GM19239 (cell line): ENCODE measurements at regions not wholly inside any gene's neighbourhood (a gene's known extent, or its start where the extent isn't known, plus 50 kb on each side); places are given as distances from the start of the nearest gene placed in this dataset.

ENCODE experiments used
- DNase-seq: peaks from one replicate; pipeline ENCODE4 v3.0.0; 2011; ENCODE audit warnings: low spot score; ENCODE audit not compliant: insufficient read length
- FAIRE-seq: peaks from 2 replicates; lab custom pipeline; 2011; peaks lifted over from hg19 to GRCh38; lab: Jason Lieb, UNC

GRCh38 chr6:164164876-164165275 is 750.4 kb downstream of the QKI start:
- no peak for FAIRE-seq
- no peak for DNase-seq

GRCh38 chr6:164163239-164163638 is 748.7 kb downstream of the QKI start:
- no peak for DNase-seq

GRCh38 chr6:164159061-164159460 is 744.5 kb downstream of the QKI start:
- no peak for DNase-seq
- FAIRE-seq: no peak

More at GRCh38 chr6:164163239-164163638, 748.7 kb downstream of the QKI start:
- no peak for FAIRE-seq

- FAIRE-seq (no peak), DNase-seq (no peak)
Observed at GRCh38 chr6:164154588-164154987, 740.1 kb downstream of the QKI start.

GRCh38 chr6:164152611-164153010 is 738.1 kb downstream of the QKI start:
- FAIRE-seq (no peak), DNase-seq (no peak)

- DNase-seq: no peak
- FAIRE-seq: no peak
Observed at GRCh38 chr6:164151161-164152120, 736.9 kb downstream of the QKI start.

- DNase-seq (no peak), FAIRE-seq (no peak)
Observed at GRCh38 chr6:164150232-164150631, 735.7 kb downstream of the QKI start.

- DNase-seq (no peak), FAIRE-seq (no peak)
Observed at GRCh38 chr6:164148788-164149187, 734.3 kb downstream of the QKI start.

DNA sequence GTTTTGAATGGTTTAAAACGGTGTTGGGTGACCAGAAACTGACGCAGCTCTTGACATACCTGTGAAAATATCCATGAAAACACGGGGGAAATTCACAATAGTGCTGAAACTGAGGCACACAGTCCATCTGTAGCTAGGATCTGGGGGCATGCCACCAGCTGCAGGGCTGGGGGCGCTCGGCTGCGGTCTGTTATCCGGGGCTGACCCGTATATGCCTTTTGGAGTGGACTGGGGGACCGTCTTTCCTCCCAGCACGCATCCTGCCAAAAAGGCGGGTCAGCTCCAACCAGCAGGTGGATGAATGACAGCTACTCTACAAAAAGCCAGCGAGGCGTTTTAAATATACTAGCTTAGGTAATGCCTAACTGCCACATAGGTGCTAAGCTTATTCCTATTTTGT is 729.8 kb downstream of the QKI start:
- FAIRE-seq (no peak), DNase-seq (no peak)

GRCh38 chr6:164142322-164142721 is 727.8 kb downstream of the QKI start:
- FAIRE-seq: no peak
- no peak for DNase-seq

- no peak for FAIRE-seq
Observed at GRCh38 chr6:164135511-164136132, 721.1 kb downstream of the QKI start.

GRCh38 chr6:164133095-164133494 is 718.6 kb downstream of the QKI start:
- FAIRE-seq (no peak), DNase-seq (no peak)

More at GRCh38 chr6:164135511-164136132, 721.1 kb downstream of the QKI start:
- no peak for DNase-seq

DNA sequence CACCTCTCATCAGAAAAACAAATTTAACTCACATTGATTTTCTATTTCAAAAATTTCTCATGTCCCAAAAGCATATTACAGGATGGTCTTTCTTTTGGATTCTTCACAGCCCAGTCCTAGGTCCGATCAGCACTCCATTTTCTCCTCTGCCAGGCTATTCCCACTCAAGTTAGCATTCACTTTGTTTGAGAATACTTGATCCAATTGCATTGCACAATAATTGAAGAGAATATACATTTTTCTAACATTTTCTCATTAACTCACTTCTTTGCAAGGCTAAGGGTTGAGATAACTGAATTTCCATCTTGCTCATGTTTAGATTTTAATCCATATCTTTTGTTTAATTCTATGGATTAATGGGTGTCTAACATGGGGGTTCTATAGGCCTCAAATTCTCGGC is 716.1 kb downstream of the QKI start:
- FAIRE-seq: no peak
- no peak for DNase-seq

DNA sequence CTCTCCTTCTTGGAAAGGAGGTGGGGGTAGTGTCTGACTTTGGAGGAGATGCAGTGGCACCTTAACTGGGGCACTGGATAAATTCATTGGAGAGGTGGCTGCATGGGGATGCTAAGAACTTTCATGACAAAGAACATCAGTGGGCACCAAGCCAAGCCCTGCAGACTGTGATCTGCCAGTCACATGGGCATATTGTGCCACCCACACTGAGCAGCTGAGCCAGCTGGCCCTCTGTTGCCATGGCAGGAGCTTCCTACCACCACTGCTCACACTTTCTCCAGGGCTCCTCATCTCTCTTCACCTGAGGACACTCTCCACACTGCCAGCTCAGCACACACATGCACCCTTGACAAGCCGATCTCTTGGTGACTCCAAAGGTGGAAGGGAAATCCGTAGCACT is 715.6 kb downstream of the QKI start:
- FAIRE-seq (no peak), DNase-seq (no peak)

DNA sequence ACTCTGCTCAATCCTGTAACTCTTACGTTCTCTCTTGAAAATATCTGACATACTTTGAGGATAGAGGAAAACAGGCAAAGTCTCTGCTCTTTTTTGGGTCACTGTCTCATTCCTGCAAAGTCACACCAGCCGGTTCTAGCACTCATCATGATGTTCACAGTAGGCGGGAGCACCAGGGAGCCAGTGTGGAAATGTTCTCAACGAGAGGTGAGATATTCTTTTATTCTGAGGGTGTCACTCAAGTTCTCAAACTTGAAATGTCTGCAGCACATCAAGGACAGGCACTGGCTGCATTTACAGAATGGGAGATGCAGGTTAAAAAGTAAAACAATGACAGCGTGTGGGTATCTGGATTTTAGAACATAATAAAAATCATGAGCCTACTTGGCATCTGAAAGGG is 714.7 kb downstream of the QKI start:
- DNase-seq (no peak), FAIRE-seq (no peak)

- no peak for DNase-seq
- no peak for FAIRE-seq
Observed at GRCh38 chr6:164128101-164128500, 713.6 kb downstream of the QKI start.

GRCh38 chr6:164124986-164125385 is 710.5 kb downstream of the QKI start:
- no peak for DNase-seq
- no peak for FAIRE-seq

- no peak for FAIRE-seq
- DNase-seq: no peak
Observed at GRCh38 chr6:164124473-164124872, 710.0 kb downstream of the QKI start.

- no peak for FAIRE-seq
- no peak for DNase-seq
Observed at GRCh38 chr6:164122109-164122508, 707.6 kb downstream of the QKI start.

GRCh38 chr6:164121527-164121926 is 707.0 kb downstream of the QKI start:
- DNase-seq (no peak), FAIRE-seq (no peak)

DNA sequence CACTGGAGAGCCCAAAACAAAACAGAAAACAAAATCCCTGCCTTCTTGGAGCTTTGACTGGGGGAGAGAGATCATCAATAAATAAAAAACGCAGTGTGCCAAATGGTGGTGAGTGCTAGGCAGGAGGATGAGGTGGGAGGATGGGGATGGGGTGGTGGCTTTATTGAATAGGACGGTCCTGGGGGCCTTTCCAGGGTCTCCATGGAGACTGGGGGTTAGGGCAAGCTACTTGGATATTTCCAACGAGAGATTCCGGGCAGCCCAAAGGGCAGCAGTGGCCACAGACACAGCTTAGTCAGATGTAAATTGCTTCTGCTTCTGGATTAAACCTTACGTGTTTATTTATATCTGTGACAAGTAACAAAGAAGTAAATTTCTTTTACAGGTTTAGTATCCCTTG is 700.1 kb downstream of the QKI start:
- DNase-seq: no peak
- FAIRE-seq: no peak
